GM19372 (cell line): ENCODE measurements at regions not wholly inside any gene's neighbourhood (a gene's known extent, or its start where the extent isn't known, plus 50 kb on each side); places are given as distances from the start of the nearest gene placed in this dataset.

Experiments
- ATAC-seq: cut with Tn5 transposase; IDR thresholded peaks from one replicate; pipeline ENCODE4 v1.9.1; 2021; ENCODE audit warnings: mild to moderate bottlenecking, low read depth, moderate library complexity; ENCODE audit not compliant: unreplicated experiment

DNA sequence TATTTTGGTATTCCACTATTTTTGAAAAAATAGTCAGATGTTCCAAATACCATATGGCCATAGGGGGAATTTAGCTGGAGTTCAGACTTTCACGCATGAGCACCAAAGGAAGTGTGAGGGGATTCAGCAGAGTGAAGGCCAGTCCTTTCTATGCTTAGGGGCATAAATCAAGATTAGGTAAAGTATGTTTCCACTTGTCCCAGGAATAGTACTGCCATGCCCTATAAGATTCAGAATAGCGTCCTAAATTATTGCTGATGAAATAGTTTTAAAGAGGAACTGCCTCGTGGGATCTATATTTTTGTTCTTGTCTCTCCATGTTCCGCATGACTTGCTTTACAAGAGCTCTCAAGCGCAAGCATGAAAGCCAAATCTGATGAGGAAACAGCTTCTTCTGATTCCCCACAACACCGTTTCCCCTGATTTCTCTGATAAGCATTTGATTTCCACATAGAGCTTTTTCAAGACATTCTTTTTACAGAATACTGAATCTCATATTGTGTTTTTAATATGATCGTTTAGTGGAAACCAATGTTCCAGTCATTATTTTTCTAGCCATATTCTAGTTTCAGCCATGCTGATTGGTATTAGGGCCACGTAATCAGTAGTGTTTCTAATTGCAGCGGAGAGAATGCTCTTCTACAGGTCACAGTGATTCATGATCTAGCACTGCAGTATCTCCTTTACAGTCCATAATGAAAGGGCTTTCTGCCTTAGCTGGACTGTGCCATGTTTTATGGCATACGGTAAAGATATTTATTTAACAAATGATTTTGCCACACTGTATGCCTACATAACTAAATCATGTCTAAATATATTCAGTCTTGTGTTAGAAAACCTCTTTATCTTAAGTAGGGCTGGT lies 492.3 kb downstream of the CENPC start:
- ATAC-seq = no peak

- no peak for ATAC-seq
These were observed 494.1 kb downstream of the CENPC start for GRCh38 chr4:67051000-67051789.

- ATAC-seq = no peak
These were observed 495.9 kb downstream of the CENPC start for GRCh38 chr4:67049446-67049845.

GRCh38 chr4:67048530-67048929 lies 496.8 kb downstream of the CENPC start:
- ATAC-seq = no peak

DNA sequence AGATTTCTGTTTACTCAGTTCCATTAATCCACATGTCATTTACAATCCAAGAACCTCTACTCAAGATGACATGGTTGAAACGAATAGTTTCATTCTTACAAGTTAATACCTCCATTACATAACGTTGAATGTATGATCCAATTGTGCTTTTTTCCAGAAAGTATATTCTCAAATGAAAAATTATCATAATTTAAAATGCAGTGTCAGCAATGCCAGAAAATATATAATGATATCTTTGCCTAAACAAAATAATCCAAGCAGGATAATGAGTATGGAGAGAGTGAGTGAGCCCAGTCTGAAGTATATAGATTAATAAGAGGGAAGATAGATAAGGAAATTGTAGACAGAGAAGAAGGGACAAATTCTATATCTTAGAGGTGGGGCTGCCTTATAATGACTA lies 505.0 kb downstream of the CENPC start:
- ATAC-seq = no peak

GRCh38 chr4:67038228-67038566 lies 507.1 kb downstream of the CENPC start:
- no peak for ATAC-seq

DNA sequence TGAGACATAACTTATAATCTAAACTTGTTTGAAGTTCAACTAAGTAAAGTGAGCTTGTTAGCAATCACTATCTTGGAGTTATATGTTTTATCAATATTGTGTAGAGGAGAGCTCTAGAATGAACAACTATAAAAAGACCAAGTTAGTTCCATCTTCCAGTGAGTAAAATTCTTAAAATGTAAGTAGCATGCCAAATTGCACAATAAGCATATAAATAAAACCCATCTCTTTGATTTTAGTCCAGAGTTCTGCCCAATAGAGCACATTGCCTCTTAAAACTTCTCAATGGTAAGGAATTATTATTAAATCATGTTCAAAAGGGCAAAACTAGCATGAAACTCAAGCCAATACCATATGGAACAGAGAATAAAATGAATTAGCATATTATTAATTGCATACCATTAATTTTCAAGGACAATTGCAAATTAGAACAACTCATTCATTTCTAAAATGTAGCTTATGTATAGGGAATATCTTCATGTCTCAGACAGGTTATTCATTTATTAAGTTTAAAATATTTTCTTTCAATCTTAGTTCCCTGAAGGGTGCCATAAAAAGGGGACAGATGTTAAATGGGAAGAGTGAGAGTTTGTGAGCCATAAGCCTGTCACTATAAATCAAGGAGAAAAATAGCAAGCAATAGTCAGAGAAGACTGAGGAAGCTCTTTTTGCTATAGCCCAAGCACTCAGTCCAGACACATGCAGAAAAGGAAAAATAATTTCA lies 507.6 kb downstream of the CENPC start:
- no peak for ATAC-seq

GRCh38 chr4:67036791-67037190 lies 508.5 kb downstream of the CENPC start:
- no peak for ATAC-seq

- no peak for ATAC-seq
These were observed 509.3 kb downstream of the CENPC start for GRCh38 chr4:67035986-67036385.

DNA sequence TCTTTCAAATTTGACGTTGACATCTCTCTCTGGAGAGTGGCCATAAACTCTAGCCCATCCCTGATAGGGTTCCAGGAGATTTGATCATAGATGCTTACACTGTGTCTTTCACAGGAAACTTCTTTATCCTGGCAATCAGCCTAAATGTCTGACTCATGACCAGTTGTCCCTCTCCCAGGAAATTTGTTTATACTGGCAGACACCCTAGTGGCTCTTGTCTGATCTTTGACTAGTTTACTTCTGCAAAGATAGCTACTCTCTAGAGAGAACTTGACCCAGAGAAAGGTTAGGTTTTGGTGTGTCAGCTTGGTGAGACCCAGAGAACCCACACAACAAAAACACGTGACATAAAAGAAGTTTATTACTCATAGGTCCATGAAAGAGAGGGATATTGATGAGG lies 509.8 kb downstream of the CENPC start:
- no peak for ATAC-seq

- ATAC-seq = no peak
These were observed 514.7 kb downstream of the CENPC start for GRCh38 chr4:67030636-67031035.

DNA sequence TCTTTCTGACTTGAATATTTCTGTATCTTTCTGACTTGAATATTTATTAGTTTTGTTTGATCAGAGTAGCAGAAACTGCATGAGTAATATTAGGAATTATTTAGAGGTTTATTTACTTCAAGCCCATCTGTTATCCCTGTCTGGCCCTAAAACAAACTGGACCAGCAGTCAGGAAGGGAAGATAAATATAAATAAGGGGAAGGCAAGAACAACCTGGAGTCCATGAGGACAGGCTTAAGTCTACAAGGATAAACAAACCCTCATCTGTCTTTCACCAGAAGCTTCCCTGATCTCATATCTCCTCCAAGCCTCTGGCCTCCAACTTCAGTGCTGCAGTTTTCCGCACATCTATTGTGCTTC lies 524.9 kb downstream of the CENPC start:
- ATAC-seq = no peak

- ATAC-seq = no peak
These were observed 525.4 kb downstream of the CENPC start for GRCh38 chr4:67019686-67020437.

GRCh38 chr4:67014592-67014991 lies 530.7 kb downstream of the CENPC start:
- no peak for ATAC-seq

DNA sequence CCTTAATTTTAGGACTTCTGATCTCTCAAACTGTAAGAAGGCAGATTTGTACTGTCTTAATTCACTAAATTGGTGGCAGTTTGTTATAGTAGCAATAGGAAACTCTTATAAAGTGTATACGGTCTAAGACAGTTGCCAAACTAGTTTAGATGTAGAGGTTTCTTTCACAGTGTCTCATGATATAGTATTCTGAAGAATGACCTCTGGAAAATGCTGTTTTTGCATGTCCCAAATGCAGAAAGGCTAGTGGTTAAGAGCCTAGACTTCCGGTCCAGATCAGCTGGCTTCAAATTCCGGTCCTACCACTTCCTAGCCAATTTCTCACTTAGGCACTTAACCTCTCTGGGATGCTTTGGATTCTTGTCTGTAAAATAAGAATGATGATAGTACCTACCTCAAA lies 538.5 kb downstream of the CENPC start:
- ATAC-seq = no peak

GRCh38 chr4:66991521-66991920 lies 553.8 kb downstream of the CENPC start:
- ATAC-seq = no peak

- ATAC-seq = no peak
These were observed 570.6 kb downstream of the CENPC start for GRCh38 chr4:66974665-66975064.

DNA sequence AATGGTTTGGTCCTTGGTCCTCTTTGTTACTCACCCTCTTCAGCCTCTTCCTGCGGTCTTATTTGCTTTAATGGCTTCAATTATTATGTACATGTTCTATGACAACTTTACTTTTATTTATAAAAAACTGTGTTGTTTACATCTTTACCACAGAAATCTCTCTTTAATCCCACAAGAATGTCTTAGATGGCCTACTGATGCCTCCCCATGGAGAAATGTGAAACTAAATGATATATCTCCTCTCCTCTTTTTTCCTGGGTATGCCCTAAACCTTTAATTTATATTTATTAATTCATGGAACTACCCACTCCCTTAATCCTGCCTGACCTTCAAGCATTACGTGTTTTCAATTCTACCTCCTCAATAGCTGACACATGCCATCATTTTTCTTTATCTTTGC lies 573.2 kb downstream of the CENPC start:
- ATAC-seq = no peak

GRCh38 chr4:66964467-66964866 lies 580.8 kb downstream of the CENPC start:
- ATAC-seq = no peak

DNA sequence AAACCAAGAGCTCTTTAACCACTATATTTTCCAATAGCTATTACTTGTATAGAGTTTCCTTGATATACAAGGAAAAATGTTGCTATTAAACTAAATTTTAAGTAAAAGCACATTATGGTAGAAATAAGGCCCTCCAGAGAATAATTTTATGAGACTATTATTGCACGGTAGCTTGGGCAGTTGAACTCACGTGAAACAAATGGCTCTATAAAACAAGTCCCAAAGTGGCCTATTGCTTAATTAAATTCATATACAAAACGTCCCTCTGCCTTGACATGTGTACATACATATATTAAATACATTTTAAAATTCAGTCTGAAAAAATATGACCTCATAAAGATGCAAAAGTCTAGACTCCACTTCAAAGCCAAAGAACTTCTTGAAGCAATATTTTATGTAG lies 582.2 kb downstream of the CENPC start:
- no peak for ATAC-seq

- ATAC-seq = no peak
These were observed 586.1 kb downstream of the CENPC start for GRCh38 chr4:66959207-66959606.
